ENCODE measurements at regions not wholly inside any gene's neighbourhood (a gene's known extent, or its start where the extent isn't known, plus 50 kb on each side); places are given as distances from the start of the nearest gene placed in this dataset.

- H3K27me3 ChIP-seq: no peaks in the 10 kb centered on the region
- ATAC-seq: no peak
- no peaks in the 10 kb centered on the region for H3K9me3 ChIP-seq
- H3K4me3 ChIP-seq: no peak overlapping the region
- no peaks in the 10 kb centered on the region for H3K4me1 ChIP-seq
- intact Hi-C loops (cut with DNase I): no loop called here
- TF ChIP-seq CTCF (IDR thresholded peaks at IDR 0.05): no peak
- H3K27ac ChIP-seq: no peak overlapping the region
- no peaks in the 10 kb centered on the region for H3K36me3 ChIP-seq
- no peak for DNase-seq
Observed at GRCh38 chr17:51493206-51493605, 232.9 kb downstream of the UTP18 start.

GRCh38 chr17:51496378-51496777 lies 236.0 kb downstream of the UTP18 start:
- Histone ChIP-seq H3K27me3 (no peaks in the 10 kb centered on the region), H3K4me3 (no peak overlapping the region), H3K27ac (no peak overlapping the region), H3K36me3 (no peaks in the 10 kb centered on the region), H3K4me1 (no peaks in the 10 kb centered on the region), H3K9me3 (no peaks in the 10 kb centered on the region)
- DNase-seq (no peak), ATAC-seq (peak; percentile 55)
- intact Hi-C loops (cut with DNase I): no loop called here
- TF ChIP-seq CTCF (IDR thresholded peaks at IDR 0.05): no peak

GRCh38 chr17:51499897-51500296 lies 239.6 kb downstream of the UTP18 start:
- Histone ChIP-seq H3K4me3 (no peak overlapping the region), H3K4me1 (no peaks in the 10 kb centered on the region), H3K27ac (no peak overlapping the region), H3K9me3 (no peaks in the 10 kb centered on the region), H3K36me3 (no peaks in the 10 kb centered on the region), H3K27me3 (peaks cover 0 to 5% of the 10 kb centered on the region in 2 donors)
- no peak for TF ChIP-seq CTCF (IDR thresholded peaks at IDR 0.05)
- no peak for DNase-seq
- intact Hi-C loops (cut with DNase I): no loop called here
- ATAC-seq: no peak

GRCh38 chr17:51500454-51500853 lies 240.1 kb downstream of the UTP18 start:
- Histone ChIP-seq H3K9me3 (no peaks in the 10 kb centered on the region), H3K4me3 (no peak overlapping the region), H3K27me3 (peaks cover 0 to 8% of the 10 kb centered on the region in 2 donors), H3K4me1 (no peaks in the 10 kb centered on the region), H3K36me3 (no peaks in the 10 kb centered on the region), H3K27ac (no peak overlapping the region)
- DNase-seq (no peak), ATAC-seq (no peak)
- intact Hi-C loops (cut with DNase I): no loop called here
- no peak for TF ChIP-seq CTCF (IDR thresholded peaks at IDR 0.05)

GRCh38 chr17:51505450-51505849 lies 245.1 kb downstream of the UTP18 start:
- no peak for DNase-seq
- Histone ChIP-seq H3K27me3 (peaks cover 2 to 16% of the 10 kb centered on the region in 2 donors), H3K4me1 (no peaks in the 10 kb centered on the region), H3K9me3 (no peaks in the 10 kb centered on the region), H3K4me3 (no peak overlapping the region), H3K36me3 (no peaks in the 10 kb centered on the region), H3K27ac (no peak overlapping the region)
- TF ChIP-seq CTCF (IDR thresholded peaks at IDR 0.05): no peak
- intact Hi-C loops (cut with DNase I): no loop called here
- ATAC-seq: no peak

Measured in left lung (tissue), 4 donors.